ENCODE measurements at regions not wholly inside any gene's neighbourhood (a gene's known extent, or its start where the extent isn't known, plus 50 kb on each side); places are given as distances from the start of the nearest gene placed in this dataset.

- no peak for TF ChIP-seq POLR2A (IDR thresholded peaks at IDR 0.05)
- TF ChIP-seq CTCF (IDR thresholded peaks at IDR 0.05): no peak
These were observed 1109.2 kb downstream of the FLRT2 start for GRCh38 chr14:86639146-86639545.
